HEK293T (cell line): ENCODE measurements at regions not wholly inside any gene's neighbourhood (a gene's known extent, or its start where the extent isn't known, plus 50 kb on each side); places are given as distances from the start of the nearest gene placed in this dataset.

ENCODE experiments used
- ARNT ChIP-seq: fragments of 450-650 bp; IDR thresholded peaks from 2 replicates; pipeline ENCODE4 v1.6.1; 2017; ENCODE audit warnings: mild to moderate bottlenecking
- BHLHE40 ChIP-seq: fragments of 450-650 bp; IDR thresholded peaks from 2 replicates; pipeline ENCODE4 v1.6.1; 2016; ENCODE audit warnings: mild to moderate bottlenecking, moderate library complexity, borderline replicate concordance
- FOXA1 ChIP-seq: fragments of 450-650 bp; IDR thresholded peaks from 2 replicates; pipeline ENCODE4 v1.6.1; 2016; ENCODE audit warnings: mild to moderate bottlenecking
- FOXK2 ChIP-seq: fragments of 450-650 bp; IDR thresholded peaks from 2 replicates; pipeline ENCODE4 v1.6.1; 2016; ENCODE audit warnings: mild to moderate bottlenecking
- HDGF ChIP-seq: fragments of 450-650 bp; IDR thresholded peaks from 2 replicates; pipeline ENCODE4 v1.6.1; 2017; ENCODE audit warnings: antibody characterized with exemption, borderline replicate concordance
- L3MBTL2 ChIP-seq: fragments of 450-650 bp; conservative IDR thresholded peaks from 2 replicates; pipeline ENCODE4 v1.6.1; 2016; ENCODE audit warnings: mild to moderate bottlenecking
- LEF1 ChIP-seq: fragments of 450-650 bp; IDR thresholded peaks from 2 replicates; pipeline ENCODE4 v1.6.1; 2017; ENCODE audit warnings: mild to moderate bottlenecking, borderline replicate concordance
- SP1 ChIP-seq: fragments of 450-650 bp; IDR thresholded peaks from 2 replicates; pipeline ENCODE4 v1.6.1; 2017
- SUZ12 ChIP-seq: fragments of 450-650 bp; IDR thresholded peaks from 2 replicates; pipeline ENCODE4 v1.6.1; 2016; ENCODE audit warnings: mild to moderate bottlenecking
- TARDBP ChIP-seq: fragments of 450-650 bp; IDR thresholded peaks from 2 replicates; pipeline ENCODE4 v1.6.1; 2016
- ZNF384 ChIP-seq: fragments of 450-650 bp; IDR thresholded peaks from 2 replicates; pipeline ENCODE4 v1.6.1; 2016
- TF ChIP-seq, protein P1 (sequence below): fragments of 450-650 bp; IDR thresholded peaks from 2 replicates; pipeline ENCODE4 v1.6.1; 2016

DNA sequence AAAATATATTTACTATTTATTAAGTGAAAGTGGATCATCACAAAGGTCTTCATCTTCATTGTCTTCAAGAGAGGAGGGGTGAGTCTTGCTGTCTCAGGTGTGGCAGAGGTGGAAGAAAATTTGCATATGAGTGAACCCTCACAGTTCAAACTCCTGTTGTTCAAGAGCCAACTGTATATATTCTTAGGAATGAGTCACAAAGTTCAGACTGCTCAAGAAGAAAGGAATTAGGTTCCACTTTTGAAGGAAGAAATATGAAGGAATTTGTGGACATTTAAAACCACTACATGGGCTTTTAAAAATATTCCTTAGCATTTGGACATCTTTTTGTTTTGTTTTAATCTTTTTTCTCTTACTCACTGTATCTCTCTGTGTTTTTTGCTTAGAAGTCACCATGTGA is 212.6 kb downstream of the INSIG2 start:
- TF ChIP-seq L3MBTL2 (no peak), HDGF (no peak), SP1 (no peak), FOXA1 (no peak), FOXK2 (no peak), TARDBP (no peak), BHLHE40 (no peak), ARNT (no peak), SUZ12 (no peak), ZNF384 (no peak), LEF1 (no peak)
- TF ChIP-seq, protein P1, sequence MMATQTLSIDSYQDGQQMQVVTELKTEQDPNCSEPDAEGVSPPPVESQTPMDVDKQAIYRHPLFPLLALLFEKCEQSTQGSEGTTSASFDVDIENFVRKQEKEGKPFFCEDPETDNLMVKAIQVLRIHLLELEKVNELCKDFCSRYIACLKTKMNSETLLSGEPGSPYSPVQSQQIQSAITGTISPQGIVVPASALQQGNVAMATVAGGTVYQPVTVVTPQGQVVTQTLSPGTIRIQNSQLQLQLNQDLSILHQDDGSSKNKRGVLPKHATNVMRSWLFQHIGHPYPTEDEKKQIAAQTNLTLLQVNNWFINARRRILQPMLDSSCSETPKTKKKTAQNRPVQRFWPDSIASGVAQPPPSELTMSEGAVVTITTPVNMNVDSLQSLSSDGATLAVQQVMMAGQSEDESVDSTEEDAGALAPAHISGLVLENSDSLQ: no peak
